NB4 (cell line): ENCODE measurements at regions not wholly inside any gene's neighbourhood (a gene's known extent, or its start where the extent isn't known, plus 50 kb on each side); places are given as distances from the start of the nearest gene placed in this dataset.

Source experiments
- DNase-seq: peaks from one replicate; pipeline ENCODE4 v3.0.0; 2010; ENCODE audit warnings: low read depth
- H3K4me3 ChIP-seq: one replicate; pipeline ENCODE4 v1.5.1; 2011; ENCODE audit warnings: mild to moderate bottlenecking, low read depth, low read length, moderate library complexity
- MYC ChIP-seq: IDR thresholded peaks from 2 replicates; pipeline ENCODE4 v1.6.1; 2011; ENCODE audit warnings: low read depth, low read length
- POLR2A ChIP-seq: IDR thresholded peaks from 2 replicates; pipeline ENCODE4 v1.6.1; 2011; ENCODE audit warnings: mild to moderate bottlenecking; ENCODE audit not compliant: insufficient read length; ENCODE audit errors: extremely low read depth
- TF ChIP-seq, protein P1 (sequence below): IDR thresholded peaks from 2 replicates; pipeline ENCODE4 v1.6.1; 2011; ENCODE audit warnings: low read depth, low read length
- TF ChIP-seq, protein P2 (sequence below): IDR thresholded peaks from one replicate; pipeline ENCODE4 v1.5.1; 2012; ENCODE audit warnings: low read depth, low read length

DNA sequence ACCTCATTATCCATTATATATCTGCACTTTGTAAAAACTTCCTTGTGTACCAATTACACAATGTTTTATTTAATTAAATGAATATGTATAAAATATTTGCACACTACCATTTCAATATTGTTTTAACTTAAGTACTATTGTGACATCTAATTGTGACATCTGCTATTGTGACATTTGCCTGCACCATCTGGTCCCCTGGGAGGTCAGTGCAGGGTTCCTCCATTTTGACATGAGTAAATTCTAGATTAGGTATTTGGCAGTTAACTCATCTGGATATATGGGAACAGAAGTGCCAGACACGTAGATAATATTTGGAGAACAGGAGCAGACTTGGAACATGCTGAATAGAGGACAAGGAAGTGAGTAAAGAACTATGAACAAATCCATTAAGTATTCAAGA lies 332.1 kb downstream of the VGLL3 start:
- DNase-seq = peak; percentile 46

GRCh38 chr3:86654806-86655460 lies 336.0 kb downstream of the VGLL3 start:
- TF ChIP-seq, protein P1, sequence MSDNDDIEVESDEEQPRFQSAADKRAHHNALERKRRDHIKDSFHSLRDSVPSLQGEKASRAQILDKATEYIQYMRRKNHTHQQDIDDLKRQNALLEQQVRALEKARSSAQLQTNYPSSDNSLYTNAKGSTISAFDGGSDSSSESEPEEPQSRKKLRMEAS = no peak
- TF ChIP-seq MYC (no peak), POLR2A (no peak)
- TF ChIP-seq, protein P2, sequence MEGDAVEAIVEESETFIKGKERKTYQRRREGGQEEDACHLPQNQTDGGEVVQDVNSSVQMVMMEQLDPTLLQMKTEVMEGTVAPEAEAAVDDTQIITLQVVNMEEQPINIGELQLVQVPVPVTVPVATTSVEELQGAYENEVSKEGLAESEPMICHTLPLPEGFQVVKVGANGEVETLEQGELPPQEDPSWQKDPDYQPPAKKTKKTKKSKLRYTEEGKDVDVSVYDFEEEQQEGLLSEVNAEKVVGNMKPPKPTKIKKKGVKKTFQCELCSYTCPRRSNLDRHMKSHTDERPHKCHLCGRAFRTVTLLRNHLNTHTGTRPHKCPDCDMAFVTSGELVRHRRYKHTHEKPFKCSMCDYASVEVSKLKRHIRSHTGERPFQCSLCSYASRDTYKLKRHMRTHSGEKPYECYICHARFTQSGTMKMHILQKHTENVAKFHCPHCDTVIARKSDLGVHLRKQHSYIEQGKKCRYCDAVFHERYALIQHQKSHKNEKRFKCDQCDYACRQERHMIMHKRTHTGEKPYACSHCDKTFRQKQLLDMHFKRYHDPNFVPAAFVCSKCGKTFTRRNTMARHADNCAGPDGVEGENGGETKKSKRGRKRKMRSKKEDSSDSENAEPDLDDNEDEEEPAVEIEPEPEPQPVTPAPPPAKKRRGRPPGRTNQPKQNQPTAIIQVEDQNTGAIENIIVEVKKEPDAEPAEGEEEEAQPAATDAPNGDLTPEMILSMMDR = no peak
- H3K4me3 ChIP-seq = no peak overlapping the region
- no peak for DNase-seq

More for the DNA sequence above, 332.1 kb downstream of the VGLL3 start:
- no peak overlapping the region for H3K4me3 ChIP-seq
- no peak for TF ChIP-seq MYC
- TF ChIP-seq POLR2A = no peak
- TF ChIP-seq, protein P1 = no peak
- TF ChIP-seq, protein P2 = no peak

DNA sequence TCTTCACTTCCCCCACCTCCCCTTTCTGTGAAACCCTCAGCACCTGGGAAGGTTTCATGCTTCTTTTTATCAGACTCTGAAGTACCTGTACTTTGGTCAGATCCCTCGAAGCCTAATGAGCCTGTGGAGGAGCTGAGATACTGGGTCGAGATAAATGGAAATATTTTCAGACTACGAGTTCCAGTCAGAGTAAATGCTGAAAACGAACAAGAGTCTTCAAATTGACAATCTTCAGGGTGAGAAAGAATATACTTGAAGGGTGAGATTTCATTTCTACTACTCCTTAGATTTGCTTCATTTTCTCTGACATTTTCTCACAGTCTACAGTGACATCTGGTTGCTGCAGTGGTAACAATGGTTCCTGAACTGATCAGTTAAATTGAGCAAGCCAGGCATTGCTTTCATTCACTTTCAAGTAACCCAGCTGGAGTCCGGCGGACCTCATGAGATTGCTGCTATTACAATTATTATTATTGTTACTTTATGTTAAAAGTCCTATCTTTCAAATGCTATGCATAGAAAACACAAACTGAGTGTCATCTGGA lies 337.2 kb downstream of the VGLL3 start:
- H3K4me3 ChIP-seq = no peak overlapping the region
- DNase-seq = no peak
- TF ChIP-seq POLR2A (no peak), MYC (no peak)
- TF ChIP-seq, protein P1 = no peak
- TF ChIP-seq, protein P2 = no peak

- no peak for DNase-seq
- no peak overlapping the region for H3K4me3 ChIP-seq
- TF ChIP-seq, protein P1 = no peak
- TF ChIP-seq, protein P2 = no peak
- TF ChIP-seq POLR2A (no peak), MYC (no peak)
Measured at GRCh38 chr3:86648087-86648486, 342.9 kb downstream of the VGLL3 start.

- TF ChIP-seq, protein P1 = no peak
- TF ChIP-seq, protein P2 = no peak
- TF ChIP-seq MYC (no peak), POLR2A (no peak)
- H3K4me3 ChIP-seq = no peak overlapping the region
- no peak for DNase-seq
Measured at GRCh38 chr3:86645756-86646155, 345.2 kb downstream of the VGLL3 start.

DNA sequence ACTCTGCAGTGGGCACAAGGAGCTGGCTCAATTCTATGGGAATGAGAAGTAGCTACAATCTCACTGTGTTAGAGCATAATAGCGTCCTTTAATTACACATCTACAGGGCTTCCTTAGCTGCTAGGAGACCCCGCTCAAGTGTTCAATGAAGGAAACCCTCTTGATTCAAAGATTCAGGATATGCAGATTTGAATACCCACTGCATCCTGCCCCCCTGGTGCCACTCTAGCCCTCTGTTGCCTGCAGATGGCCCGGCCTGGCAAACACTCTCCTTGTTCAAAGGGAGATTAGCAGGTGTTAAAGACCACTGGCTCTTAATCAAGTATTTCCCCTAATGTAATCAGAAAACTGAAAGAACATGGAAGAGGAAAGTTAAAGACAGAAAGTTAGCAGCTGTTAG lies 356.6 kb downstream of the VGLL3 start:
- TF ChIP-seq, protein P1 = no peak
- TF ChIP-seq, protein P2 = no peak
- TF ChIP-seq MYC (no peak), POLR2A (no peak)
- DNase-seq = no peak
- no peak overlapping the region for H3K4me3 ChIP-seq
